Bronchial epithelial cell (primary cell): ENCODE measurements at regions not wholly inside any gene's neighbourhood (a gene's known extent, or its start where the extent isn't known, plus 50 kb on each side); places are given as distances from the start of the nearest gene placed in this dataset.
A peak's percentile ranks its signal among the peaks of the same experiment; 100 is the strongest.
"Not testable (repeated sequence)": the region's sequence is repeated elsewhere in the genome, so short reads cannot be mapped to it uniquely, and the experiment has no call there.

Experiments used
- DNase-seq: peaks from one replicate; pipeline ENCODE4 v3.0.0-alpha.2; 2010; ENCODE audit warnings: low read depth
- FAIRE-seq: peaks from 2 replicates; lab custom pipeline; 2011; peaks lifted over from hg19 to GRCh38; lab: Jason Lieb, UNC
- H3K27me3 ChIP-seq: 2 replicates; pipeline ENCODE4 v1.5.1; 2011; ENCODE audit warnings: low read length; ENCODE audit not compliant: control insufficient read depth, insufficient read depth
- H3K36me3 ChIP-seq: 2 replicates; pipeline ENCODE4 v1.5.1; 2011; ENCODE audit warnings: low read length; ENCODE audit not compliant: control insufficient read depth, insufficient read depth
- H3K4me3 ChIP-seq: 2 replicates; pipeline ENCODE4 v1.5.1; 2011; ENCODE audit warnings: mild to moderate bottlenecking, low read depth, low read length, control low read depth
- TF ChIP-seq, protein P1 (sequence below): IDR thresholded peaks from 2 replicates; pipeline ENCODE4 v1.5.1; 2011; ENCODE audit warnings: mild to moderate bottlenecking, moderate library complexity, low read length, control low read depth, inconsistent platforms; ENCODE audit not compliant: insufficient read depth, severe bottlenecking

DNA sequence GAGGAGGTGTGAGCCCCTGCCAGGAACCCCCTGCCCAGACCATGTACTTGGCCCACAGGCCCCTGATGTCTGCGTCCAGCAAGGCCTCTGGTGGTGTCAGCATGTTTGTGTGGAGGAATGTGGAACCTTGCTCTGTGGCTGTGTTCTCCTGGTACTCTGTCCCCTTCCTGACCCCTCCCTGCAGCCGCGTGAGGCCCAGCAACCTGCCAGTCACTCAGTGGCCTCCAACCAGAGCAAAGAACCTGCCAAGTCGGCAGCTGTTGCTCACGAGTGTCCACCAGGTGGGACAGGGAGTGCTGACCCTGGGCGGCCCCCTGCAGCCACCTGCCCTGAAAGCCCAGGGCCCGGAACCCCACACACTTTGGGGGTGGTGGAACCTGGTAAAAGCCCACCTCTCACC, 65.6 kb upstream of the COBL start:
- H3K36me3 ChIP-seq, FAIRE-seq, H3K27me3 ChIP-seq, H3K4me3 ChIP-seq, DNase-seq: not testable (repeated sequence)

DNA sequence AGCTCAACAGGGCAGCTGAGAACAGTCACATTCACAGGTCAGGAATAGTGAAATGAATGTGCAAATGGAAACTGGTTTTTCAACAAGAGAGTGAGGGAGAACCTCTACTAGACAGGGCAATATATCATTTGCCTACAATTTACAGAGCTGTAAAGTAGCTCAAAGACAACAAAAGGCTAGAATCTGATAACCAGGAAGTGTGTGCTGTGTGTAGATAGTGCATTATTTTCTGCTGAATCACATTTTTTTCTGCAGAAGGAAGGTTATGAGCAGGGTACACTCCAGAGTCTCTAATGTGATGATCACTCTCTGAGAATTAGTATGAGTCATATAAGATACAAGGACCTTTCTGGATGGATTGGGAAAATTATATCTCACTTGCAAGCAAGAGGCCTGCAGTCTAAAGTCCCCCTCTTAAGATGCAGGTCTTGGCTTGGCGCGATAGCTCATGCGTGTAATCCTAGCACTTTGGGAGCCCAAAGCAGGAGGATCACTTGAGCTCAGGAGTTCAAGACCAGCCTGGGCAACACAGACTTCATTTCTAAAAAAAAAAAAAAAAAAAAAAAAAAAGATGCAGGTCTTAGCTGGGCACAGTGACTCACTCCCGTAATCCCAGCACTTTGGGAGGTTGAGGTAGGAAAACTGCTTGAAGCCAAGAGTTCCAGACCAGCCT, 59.9 kb upstream of the COBL start:
- FAIRE-seq (no peak), DNase-seq (peak; percentile 91)
- no peaks in the 10 kb centered on the region for H3K36me3 ChIP-seq
- H3K27me3 ChIP-seq = no peaks in the 10 kb centered on the region
- TF ChIP-seq, protein P1, sequence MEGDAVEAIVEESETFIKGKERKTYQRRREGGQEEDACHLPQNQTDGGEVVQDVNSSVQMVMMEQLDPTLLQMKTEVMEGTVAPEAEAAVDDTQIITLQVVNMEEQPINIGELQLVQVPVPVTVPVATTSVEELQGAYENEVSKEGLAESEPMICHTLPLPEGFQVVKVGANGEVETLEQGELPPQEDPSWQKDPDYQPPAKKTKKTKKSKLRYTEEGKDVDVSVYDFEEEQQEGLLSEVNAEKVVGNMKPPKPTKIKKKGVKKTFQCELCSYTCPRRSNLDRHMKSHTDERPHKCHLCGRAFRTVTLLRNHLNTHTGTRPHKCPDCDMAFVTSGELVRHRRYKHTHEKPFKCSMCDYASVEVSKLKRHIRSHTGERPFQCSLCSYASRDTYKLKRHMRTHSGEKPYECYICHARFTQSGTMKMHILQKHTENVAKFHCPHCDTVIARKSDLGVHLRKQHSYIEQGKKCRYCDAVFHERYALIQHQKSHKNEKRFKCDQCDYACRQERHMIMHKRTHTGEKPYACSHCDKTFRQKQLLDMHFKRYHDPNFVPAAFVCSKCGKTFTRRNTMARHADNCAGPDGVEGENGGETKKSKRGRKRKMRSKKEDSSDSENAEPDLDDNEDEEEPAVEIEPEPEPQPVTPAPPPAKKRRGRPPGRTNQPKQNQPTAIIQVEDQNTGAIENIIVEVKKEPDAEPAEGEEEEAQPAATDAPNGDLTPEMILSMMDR = no peak
- no peak overlapping the region for H3K4me3 ChIP-seq

DNA sequence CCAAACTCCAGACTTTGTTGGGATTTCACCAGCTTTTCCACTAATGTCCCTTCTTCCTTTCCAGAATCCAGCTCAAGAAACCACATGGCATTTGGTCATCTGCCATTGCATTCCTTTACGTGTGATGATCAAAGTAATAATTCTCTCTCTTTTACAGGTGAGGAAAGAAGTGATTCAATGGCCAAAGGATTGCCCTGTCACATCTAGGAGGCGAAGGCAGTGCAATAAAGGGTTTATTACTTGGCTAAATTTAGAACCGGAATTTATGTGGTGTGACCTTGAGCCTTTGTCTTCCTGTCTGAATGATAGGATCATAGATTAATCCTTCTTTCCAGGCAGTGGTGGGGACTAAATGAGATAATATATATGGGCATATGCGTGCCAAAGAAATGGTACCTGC, 58.3 kb upstream of the COBL start:
- Histone ChIP-seq H3K4me3 (no peak overlapping the region), H3K36me3 (no peaks in the 10 kb centered on the region), H3K27me3 (no peaks in the 10 kb centered on the region)
- TF ChIP-seq, protein P1 = no peak
- FAIRE-seq = no peak
- no peak for DNase-seq

DNA sequence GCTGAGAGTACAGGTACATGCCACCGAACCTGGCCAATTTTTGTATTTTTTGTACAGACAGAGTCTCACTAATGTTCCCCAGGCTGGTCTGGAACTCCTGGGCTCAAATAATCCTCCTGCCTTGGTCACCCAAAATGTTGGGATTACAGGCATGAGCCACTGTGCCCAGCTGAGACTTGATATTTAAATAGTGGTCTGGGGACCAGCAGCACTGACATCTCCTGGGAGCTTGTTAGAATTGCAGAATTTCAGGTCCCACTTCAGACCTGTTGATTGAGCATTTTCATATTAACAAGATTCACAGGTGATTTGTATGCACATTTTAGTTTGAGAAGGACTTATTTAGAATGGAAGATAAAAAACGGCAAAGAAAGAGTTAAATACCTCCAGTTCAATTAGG, 57.0 kb upstream of the COBL start:
- not testable (repeated sequence) for FAIRE-seq, H3K36me3 ChIP-seq, H3K27me3 ChIP-seq, DNase-seq, H3K4me3 ChIP-seq

DNA sequence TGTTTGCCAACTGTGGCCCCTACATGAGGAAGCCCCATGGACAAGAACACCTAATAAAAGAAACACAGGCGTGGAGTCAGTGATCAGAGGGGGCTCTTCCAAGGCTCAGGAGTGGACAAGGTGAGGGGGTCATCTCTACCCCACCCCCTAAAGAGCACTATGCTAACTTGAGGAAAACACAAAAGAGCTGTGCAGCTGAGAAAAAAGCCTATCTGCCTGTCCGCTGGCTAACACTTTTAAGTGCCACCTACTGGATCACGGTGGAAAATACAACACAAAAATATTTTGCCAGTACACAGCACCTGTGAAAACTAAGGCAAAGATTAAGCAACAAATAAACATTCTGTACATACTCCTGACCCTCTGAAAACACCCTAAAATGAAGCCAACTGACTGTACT, 53.1 kb upstream of the COBL start:
- no peaks in the 10 kb centered on the region for H3K27me3 ChIP-seq
- DNase-seq (peak; percentile 16), FAIRE-seq (peak; percentile 58)
- TF ChIP-seq, protein P1 = peak; percentile 45
- H3K36me3 ChIP-seq = no peaks in the 10 kb centered on the region
- H3K4me3 ChIP-seq = no peak overlapping the region

GRCh38 chr7:51369228-51369627, 52.6 kb upstream of the COBL start:
- H3K4me3 ChIP-seq, DNase-seq, FAIRE-seq, H3K36me3 ChIP-seq, H3K27me3 ChIP-seq: not testable (repeated sequence)

GRCh38 chr7:51368334-51368733, 51.7 kb upstream of the COBL start:
- FAIRE-seq (no peak), DNase-seq (no peak)

More at GRCh38 chr7:51368334-51368733, 51.7 kb upstream of the COBL start:
- Histone ChIP-seq H3K27me3 (peaks cover 1% of the 10 kb centered on the region), H3K36me3 (no peaks in the 10 kb centered on the region), H3K4me3 (no peak overlapping the region)
- TF ChIP-seq, protein P1 = no peak
